ENCODE measurements at regions not wholly inside any gene's neighbourhood (a gene's known extent, or its start where the extent isn't known, plus 50 kb on each side); places are given as distances from the start of the nearest gene placed in this dataset.

DNA sequence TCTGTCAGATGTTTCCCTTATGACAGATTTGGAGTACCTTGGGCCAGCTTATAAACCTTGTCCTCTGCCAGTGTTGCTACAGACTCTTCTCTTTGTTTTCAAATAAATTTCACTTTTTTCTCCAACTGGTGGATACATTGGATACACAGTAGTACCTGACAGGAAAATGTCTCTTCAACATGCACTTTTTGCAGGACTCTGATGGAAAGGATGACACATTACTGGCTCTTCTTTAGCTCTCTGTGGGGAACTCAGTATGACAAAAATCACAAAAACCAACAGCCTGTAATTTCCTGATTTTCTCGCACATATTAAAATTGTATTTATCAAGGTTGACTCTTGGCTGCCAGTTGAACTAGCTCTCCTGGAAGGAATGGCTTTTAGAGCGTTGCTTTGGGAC lies 61.3 kb upstream of the GIMD1 start:
- DNase-seq (ENCODE audit: low read depth): no peak

DNA sequence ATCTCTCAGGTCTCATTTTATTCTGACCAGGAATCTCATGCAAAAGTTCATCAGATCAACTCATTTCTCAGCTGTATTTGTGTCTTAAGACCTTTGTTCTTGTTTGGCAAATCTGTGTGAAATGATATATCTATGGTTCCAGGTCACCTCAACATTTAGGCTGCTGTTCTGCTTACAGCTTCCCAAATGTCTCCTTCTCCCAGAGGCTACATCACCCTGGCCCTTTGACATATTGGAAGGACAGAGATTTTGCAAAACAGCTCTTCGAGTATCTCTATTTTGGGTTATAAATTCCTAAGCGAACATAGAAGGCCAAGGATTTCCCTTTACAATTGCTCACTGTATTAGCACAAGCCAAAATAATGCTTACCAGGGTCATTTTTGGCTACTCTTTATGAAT lies 57.5 kb upstream of the GIMD1 start:
- no peak for DNase-seq (ENCODE audit: low read depth)

DNA sequence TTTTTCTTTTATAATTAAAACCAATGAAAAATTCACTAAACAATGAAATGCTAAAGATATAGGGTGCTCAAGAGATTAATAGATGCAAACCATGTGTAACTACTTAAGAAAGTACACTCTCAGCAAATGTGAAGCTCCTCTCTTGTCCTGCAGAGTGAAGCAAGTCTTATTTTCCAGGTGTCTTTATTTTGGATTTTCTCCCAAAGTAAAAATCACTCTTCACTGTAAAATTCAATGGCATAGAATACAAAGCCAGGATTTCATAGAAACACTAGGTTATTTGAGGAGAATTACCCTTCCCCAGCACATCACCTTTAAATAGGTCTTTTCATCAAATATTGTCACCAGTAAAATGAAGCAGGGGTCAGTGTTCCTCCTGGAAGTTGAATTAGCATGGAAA lies 57.0 kb upstream of the GIMD1 start:
- DNase-seq (ENCODE audit: low read depth): no peak

DNA sequence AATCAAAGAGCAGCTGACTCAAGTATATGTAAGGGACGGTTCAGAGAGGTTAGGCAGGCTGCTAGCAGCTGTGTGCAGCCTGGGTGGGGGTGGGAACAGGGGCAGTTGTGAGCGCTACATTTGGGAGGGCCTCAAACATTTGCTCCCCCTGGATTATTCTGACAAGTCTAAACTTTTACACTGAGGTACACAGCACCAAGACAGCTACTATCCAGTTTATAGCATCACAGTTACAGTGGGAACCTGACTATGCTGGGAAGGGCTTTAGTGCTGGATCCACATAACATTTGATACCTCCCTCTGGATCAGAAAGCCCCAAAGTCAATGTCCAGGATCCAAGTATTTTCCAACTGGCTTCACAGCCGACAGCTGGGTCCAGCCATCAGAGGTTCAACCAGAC lies 55.8 kb upstream of the GIMD1 start:
- no peak for DNase-seq (ENCODE audit: low read depth)

DNA sequence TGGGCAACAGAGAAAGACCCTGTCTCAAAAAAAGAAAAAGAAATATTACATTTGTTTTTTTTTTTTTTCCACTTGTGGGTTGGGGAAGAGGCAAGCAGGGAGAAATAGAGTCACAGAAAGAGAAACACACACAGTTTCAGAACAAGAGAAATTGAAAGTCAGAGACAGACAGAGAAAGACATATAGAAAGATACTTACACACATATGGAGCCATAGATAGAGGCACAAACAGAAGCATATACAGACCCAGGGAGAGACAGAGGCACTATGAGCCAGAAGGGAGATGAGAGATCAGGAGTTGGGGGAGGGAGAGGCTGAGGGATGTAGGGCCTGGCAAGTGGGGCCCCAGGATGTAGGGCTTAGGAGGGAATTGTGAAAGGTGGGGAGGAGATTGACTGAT lies 55.2 kb upstream of the GIMD1 start:
- no peak for DNase-seq (ENCODE audit: low read depth)

DNA sequence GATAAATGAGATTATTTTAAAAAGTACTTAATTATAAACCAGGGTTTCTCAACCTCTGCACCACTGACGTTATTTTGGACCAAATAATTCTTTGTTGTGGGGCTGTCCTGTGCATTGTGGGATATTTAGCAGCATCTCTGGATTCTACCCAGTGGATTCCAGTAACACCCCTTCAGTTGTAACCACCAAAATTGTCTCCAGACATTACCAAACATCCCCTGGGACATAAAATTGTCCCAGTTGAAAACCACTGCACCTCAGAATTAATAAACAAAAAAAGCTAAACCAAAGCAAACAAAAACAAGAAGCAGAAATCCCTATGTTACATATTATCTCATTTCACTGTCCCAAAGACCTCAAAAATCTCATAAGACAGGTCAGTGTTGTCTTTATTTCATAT lies 54.2 kb upstream of the GIMD1 start:
- no peak for DNase-seq (ENCODE audit: low read depth)

DNA sequence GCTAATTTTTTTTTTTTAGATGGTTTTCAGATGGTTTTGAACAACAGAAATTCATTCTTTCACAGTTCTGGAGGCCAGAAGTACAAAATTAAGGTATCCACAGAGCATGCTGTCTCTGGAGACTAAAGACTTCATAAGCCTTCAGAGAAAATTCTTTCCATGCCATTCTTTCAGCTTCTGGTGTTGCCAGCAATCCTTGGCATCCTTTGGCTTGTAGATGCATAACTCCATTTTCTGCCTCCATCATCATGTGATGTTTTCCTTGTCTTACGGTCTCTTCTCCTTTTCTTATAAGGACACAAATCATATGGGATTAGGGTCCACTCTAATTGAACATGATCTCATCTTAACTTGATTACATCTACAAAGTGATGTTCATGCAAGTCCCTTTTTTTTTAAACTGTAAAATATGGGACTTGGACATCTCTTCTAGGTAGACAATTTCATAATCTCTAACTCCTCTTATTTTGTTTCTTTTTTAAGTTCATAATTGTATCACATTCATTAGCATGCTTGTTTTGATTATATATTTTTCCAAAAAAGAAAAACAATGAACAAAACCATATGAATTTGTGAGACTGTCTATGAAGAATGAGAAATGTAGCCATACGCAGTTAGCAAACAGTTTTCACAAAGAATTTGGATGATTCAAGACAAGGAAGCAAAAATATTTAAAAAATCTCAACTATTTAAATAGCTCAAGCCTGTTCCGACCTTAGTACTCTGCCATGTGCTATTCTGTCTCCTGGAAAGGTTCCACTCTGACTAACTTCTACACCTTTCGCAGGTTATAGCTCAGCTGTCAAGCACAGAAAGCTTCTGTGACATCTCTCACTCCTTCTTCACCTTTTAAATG lies 53.1 kb upstream of the GIMD1 start:
- no peak for DNase-seq (ENCODE audit: low read depth)

DNA sequence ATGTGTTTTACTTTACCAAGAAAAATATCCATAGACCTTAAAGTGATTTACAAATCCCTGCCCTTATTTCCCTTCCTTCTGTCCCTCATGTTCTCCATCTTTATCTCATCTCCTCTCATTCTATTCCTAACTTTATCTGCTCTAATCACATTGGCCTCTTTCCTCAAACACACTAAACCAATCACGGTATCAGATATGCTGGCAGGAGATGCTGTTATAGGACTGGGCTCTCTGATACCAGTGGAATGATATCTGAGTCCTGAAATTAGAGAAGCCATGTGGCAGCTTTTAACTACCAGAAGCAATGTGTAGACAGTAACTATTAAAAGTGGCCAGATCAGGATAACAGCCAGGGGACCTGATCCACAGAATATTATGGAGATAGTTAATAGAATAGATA lies 49.9 kb upstream of the GIMD1 start:
- no peak for DNase-seq (ENCODE audit: low read depth)

Measured in CMK (cell line).